ENCODE measurements at regions not wholly inside any gene's neighbourhood (a gene's known extent, or its start where the extent isn't known, plus 50 kb on each side); places are given as distances from the start of the nearest gene placed in this dataset.
"Not testable (repeated sequence)": the region's sequence is repeated elsewhere in the genome, so short reads cannot be mapped to it uniquely, and the experiment has no call there.

DNA sequence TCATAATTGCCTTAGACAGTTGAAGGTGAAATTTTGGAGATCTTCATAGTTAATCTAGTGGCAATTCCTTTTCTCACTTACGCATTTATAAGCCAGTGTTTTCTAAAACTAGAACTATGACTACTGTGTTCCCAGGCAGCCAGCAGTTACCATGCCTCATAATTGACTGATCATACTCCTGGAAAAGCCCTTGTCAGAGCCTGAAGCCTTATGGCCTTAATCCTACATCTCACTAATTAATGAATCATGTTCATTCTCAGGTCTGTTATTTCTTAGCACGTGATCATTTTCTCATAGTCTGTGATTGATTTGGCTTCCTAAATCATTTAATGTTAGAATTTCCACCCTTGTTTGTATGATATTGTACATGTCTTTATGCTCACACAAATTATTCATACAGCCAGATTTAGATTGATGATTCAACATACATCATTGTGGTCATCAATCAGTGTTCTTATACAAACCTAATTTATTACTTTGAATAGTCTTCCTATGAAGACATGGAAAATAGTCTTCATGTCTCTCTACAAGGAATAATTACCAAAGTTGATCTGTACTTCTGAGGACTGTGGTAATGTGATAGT, 132.6 kb upstream of the ASCC3 start:
- DNase-seq, result no peak

DNA sequence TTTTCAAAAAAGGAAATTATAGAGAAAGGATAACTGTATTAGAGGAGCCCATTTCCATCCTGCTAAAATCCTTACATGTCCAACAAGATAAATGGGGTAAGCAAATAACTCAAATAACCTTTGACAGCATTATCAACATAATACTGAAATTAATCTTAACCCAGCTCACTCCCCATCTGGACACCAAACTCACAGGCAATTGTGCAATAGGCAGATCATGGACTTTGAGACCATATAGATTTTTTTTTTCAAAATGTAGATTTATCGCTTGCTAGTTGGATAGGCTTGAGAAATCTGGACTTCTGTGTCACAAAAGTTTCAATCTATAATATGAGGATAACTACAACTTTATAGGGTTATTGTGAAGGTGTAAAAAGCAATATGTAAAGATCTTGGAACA, 134.4 kb upstream of the ASCC3 start:
- DNase-seq, result no peak

DNA sequence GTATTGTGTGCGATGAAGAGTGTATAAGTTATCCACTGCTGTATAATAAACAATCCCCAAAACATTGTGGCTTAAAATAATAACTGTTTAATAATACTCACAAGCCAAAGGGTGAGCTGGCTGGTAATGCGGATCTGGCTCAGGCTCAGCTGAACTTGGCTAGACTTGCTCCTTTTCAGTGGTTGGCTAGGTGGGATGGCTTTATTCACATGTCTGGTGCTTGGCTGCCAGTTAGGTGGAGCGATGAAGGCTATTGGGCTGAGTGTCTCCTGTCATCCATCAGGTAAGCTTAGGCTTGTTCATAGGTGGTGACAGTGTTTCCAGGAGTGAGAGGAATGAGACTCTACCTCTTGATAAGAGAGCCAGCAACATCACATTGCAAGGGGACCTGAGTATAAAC, 135.0 kb upstream of the ASCC3 start:
- no peak for DNase-seq

DNA sequence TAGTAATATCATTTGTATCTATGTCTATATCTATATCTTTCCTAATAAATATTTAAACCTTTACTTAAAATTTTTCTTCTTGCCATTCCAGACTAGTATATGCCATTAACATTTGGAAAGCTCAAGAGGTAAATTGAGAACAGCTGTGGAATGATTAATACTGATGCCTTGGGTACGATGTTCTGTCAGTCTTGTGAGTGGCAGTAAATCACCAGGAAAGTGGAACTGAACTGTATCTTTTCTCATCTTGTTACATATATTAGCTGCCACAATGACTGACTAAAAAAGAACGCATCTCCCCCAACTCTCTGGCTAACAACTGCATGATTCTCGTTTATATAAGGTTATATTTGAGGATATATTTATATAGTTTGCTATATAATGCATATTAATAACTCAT, 137.0 kb upstream of the ASCC3 start:
- no peak for DNase-seq

DNA sequence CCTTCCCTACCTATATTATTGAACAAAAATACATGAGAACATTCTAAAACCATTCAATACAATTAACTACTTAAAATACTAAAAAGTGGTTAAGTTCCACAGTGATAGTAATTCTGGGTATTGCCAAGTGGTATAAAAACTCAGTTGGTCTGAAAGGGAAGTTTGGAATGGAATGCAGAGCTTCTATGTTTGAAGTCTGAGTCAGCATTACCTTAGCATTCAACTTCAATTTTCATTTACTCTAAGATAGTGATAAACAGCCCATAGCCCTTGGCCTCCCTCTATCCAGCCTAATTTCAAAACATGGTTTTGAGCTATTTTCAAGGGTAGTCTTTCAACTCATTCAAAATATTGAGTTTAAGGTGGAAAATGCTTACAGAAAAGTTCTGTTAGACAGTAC, 140.4 kb upstream of the ASCC3 start:
- DNase-seq, result no peak

DNA sequence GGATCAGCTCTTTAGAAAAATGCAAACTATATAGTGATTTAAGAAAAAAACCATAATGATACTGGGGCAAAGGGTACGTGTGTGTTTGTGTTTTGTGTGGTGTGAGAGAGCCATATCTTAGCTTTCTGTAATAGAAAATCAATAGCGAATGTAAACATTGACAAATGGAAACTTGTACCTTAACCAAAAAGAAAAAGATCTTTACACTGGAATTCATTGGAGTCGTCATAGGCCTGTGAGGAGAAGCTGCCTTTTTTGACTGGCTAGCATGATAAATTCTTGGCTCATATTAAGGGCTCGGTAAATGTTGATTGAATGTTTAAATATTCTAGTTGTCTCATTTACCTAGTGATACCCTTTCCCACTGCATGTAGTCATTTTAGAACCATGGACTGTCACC, 161.8 kb upstream of the ASCC3 start:
- DNase-seq, result no peak

DNA sequence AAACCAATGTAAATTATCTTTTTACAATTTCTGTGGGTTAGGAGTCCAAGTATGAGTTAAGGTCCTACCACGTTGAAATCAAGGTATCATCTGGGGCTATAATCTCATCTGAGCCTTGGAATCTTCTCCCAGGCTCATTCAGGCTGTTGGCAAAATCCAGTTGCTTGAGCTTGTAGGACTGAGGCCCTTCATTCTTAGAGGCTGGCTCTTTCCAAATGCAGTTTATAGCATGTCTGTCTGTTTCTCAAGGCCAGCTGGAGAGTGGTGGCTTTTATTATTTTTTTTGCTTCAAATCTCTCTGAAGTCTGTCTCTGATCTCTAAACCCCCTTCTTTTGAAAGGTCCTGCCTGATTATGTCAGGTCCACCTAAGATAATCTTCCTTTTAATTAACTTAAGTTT, 177.2 kb upstream of the ASCC3 start:
- DNase-seq, result no peak

DNA sequence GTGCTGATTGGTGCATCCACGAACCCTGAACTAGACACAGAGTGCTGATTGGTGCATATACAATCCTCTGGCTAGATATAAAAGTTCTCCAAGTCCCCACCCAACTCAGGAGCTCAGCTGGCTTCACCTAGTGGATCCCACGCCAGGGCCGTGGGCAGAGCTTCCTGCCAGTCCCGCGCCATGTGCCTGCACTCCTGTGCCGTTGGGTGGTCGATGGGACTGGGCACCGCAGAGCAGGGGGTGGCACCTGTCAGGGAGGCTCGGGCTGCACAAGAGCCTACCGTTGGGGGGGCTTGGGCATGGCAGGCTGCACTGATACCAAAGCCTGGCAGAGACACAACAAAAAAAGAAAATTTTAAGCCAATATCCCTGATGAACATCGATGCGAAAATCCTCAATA, 185.4 kb upstream of the ASCC3 start:
- DNase-seq, result no peak

DNA sequence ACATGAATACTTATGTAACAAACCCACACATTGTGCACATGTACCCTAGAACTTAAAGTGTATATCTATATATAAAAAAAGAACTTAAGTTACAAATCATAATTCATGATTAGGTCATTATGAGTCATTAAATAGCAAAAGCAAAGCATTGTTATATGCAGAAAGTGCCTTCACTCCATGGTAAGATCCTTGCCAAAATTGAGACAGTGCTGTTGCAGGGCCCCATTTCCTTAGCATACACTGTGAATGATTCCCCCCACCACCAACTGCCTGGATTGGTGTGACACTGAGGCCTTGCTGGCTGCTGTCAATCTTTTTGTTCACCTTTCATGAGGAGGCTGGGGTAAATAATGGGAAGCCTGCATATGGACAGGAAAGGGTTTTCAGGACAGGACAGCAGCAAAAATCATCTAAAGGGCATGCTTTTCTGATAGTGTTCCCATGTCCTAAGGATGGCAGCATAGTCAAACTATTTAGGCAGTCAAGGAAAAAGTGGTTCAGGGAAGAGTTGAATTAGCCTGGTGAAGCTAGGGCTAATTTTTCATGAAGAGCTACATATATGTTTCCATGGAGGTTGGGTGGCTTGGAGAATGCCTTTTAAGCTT, 188.2 kb upstream of the ASCC3 start:
- no peak for DNase-seq

DNA sequence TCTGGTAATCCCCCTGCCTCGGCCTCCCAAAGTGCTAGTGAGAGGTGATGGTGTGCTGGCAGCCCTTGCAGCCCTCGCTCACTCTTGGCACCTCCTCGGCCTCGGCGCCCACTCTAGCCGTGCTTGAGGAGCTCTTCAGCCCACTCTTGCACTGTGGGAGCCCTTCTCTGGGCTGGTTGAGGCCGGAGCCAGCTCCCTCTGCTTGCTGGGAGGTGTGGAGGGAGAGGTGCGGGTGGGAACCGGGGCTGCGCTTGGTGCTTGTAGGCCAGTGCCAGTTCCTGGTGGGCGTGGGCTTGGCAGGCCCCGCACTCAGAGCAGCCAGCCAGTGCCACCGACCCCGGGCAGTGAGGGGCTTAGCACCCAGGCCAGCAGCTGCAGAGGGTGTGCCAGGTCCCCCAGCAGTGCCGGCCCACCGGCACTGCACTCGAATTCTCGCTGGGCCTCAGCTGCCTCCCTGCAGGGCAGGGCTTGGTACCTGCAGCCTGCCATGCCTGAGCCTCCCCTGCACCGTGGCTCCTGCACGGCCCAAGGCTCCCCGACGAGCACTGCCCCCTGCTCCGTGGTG, 189.0 kb upstream of the ASCC3 start:
- no peak for DNase-seq

DNA sequence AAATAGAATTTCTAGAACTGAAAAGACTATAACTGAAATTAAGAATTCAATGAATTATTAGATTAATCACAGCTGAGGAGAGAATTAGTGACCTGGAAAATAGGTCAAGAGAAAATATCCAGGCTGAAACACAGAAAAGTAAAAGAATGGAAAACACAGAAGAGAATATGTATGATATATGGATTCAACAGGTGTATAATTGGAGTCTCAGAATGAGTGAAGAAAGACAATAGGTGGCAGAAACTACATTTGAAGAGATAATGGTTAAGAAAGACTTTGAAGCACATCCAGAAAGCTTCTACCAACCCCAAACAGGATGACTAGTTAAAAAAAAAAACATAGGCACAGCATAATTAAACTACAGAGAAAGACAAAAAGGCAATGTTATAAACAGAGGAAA, 196.2 kb upstream of the ASCC3 start:
- no peak for DNase-seq

DNA sequence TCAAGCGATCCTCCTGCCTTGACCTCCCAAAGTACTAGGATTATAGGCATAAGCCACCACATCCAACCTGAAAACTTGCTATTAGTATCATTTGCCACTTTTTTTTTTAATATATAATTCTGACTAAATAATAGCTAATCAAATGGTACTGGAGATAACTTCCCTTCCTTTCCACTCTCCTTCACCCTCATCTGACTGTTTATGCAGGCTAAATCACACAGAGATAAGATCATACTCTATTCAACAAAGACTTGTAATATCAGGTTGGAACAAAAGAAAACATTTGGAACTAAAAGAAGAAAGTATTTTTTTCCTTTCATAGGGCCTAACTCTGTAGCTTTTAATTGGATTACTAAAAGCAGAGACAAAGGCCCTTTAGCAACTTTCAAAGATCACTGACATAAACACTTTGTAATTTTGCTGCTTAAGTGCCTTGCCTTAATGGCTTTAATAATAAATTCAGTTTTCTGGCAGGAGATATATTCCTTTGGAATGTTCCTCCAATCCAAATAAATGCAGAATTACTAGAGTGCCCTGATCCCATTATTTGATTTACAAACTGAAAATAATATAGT, 198.7 kb upstream of the ASCC3 start:
- DNase-seq, result no peak

DNA sequence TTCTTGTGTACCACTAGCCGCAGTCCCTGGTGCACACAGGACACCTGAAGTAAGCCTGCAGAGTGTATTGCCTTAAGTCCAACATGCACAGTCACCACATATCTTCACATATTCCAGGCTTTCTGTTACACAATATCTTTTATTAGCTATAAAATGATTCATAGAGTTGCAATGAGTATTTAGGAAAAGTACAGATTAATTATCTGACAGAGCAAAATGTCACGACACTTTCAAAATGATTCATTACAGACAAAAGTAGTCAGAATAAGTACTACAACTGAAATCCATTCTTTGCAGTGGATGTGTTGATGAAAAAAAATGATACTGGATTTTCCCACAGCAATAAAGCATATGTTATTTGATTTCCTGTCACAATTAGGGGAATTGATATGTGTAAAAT, 199.5 kb upstream of the ASCC3 start:
- no peak for DNase-seq

DNA sequence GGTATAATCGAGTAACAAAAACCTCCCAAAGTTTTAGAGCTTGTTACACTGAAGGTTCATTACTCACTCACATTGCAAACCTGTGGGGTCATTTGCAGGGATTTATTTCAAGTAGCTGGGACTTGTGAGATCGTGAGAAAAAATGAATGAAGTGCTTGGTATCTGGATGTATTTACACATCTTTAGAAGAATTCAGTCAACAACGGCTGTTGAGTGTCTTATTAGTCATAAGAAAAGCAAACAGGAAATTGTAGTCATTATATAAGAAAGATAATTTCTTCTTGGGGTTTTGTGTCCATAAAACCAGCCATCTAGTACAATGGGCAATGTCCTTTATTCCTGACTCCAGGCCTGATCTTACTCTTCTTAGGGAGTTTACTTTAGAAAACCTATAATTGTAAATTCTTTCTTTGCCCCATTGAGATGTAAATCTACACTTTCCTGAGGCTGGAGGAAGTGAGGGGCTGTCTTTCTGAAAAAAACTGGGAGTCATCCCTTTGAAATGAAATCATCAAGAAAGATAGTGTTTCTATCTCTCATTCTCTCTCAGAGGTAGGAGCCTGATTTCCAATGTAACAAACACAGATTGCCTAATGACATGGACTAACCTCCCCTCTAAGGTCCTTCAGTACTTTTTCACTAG, 202.5 kb upstream of the ASCC3 start:
- DNase-seq, result no peak

DNA sequence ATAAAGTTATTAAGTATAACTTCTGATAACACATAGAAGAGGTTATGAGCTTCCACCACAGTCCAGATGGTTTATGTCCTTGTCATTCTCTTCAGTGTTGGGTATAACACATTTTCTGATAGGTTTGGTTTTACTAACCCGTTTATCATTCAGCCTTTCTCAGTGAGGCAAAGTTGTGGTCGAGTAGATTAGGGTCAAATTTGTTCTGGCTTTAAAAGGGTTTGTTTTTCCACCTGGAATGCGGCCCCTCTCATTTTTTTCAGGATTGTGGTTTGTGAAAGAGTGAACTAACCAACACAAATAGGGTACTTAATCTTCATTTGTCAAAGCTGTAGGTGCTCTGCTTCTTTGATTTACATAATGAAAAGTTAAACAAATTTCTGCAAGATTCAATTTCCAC, 204.2 kb upstream of the ASCC3 start:
- no peak for DNase-seq

DNA sequence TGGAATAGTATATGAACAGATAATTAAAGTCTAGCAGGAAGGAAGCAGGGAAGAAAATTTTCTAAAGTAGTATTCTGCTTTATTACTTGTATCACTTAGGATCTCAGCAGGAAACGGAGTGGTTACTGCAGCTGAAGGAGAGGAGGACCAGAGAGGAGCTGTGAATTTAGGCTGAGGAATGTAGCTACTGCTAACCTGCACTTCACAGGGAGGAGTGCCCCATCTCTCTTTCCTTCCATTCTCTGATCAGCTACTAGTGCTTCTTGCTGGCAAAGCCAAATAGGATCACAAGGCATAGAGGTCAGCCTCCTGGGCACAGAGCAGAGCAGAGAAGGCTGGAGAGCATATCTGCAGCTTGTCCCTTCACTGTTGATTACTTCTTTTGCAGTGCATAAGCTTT, 205.3 kb upstream of the ASCC3 start:
- DNase-seq, result no peak

DNA sequence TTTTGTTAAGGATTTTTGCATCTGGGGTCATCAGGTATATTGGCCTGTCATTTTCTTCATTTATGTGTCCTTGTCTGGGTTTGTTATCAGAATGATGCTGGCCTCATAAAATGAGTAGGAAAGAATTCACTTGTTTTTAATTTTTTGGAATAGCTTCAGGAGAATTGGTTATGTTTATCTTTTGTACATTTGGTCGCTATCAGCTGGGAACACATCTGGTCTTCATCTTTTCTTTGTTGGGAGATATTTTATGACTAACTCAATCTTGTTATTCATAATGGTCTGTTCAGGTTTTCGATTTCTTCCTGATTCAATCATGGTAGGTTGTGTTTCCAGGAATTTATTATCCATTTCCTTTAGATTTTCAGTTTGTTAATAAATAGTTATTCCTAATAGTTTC, 207.5 kb upstream of the ASCC3 start:
- no peak for DNase-seq

DNA sequence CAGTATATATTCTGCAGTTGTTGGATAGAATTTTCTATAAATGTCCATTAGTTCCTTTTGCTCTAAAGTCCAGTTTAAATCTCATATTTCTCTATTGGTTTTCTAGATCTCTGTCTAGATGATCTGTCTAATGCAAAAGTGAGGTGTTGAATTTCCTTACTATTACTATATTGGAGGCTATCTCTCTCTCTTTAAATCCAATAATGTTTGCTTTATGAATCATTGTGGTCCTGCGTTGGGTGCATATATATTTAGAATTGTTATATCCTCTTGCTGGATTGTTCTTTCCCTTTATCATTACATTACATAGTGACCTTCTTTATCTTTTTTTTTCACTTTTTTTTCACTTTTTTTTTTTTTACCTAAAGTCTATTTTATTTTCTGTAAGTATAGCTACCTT, 208.5 kb upstream of the ASCC3 start:
- no peak for DNase-seq

DNA sequence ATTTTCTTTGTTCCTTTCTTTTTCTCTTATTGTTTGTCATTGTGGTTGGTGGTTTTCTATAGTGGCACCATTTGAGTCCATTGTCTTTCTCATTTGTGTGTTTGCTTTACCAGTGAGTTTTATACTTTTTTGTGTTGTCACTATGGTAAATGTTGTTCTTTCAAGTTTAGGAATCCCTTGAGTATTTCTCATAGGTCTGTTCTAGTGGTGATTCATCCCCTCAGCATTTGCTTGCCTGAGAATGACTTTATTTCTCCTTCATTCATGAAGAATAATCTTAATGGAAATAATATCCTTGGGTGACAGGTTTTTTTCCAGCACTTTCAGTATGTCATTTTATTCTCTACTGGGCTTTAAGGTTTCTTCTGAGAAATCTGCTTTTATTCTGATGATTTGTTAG, 209.2 kb upstream of the ASCC3 start:
- no peak for DNase-seq

DNA sequence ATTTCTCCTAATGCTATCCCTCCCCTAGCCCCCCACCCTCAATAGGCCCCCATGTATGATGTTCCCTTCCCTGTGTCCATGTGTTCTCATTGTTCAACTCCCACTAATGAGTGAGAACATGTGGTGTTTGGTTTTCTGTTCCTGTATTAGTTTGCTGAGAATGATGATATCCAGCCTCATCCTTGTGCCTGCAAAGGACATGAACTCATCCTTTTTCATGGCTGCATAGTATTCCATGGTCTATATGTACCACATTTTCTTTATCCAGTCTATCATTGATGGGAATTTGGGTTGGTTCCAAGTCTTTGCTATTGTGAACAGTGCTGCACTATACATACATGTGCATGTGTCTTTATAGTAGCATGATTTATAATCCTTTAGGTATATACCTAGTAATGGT, 217.5 kb upstream of the ASCC3 start:
- not testable (repeated sequence) for DNase-seq

DNA sequence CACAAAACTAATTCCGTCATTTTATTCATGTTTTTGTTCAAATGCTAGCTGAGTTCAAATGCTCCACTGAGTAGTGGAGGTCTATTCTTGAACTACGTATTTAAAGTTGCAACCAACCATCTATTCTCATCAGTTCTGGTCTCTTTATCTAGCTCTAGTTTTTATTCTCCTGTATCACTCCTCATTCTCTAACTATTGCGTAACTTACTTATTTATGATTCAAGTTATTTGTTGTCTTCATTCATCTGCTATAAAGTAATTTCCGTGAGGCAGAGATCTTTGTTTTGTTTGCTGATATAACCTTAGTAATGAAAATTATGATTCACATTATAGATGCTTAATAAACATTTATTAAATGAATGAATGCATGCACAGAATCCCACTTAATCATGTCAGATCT, 221.6 kb upstream of the ASCC3 start:
- no peak for DNase-seq

DNA sequence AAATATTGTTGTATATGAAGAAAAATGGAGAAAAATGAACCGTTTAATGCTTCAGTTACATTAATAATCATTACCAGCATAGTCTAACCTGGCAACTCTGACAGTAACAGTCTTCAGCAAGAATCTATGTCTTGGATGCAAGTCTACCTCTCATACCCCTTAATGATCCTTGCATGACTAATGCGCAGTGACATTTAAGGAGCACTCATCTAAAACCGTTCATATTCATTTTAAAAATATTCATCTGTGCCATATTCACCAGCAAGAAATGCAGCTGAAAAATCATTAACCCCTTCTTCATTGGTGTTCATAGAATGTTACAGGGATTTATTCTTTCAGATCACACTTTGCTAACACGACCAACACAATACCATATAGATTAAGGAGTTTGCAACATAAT, 227.2 kb upstream of the ASCC3 start:
- no peak for DNase-seq

DNA sequence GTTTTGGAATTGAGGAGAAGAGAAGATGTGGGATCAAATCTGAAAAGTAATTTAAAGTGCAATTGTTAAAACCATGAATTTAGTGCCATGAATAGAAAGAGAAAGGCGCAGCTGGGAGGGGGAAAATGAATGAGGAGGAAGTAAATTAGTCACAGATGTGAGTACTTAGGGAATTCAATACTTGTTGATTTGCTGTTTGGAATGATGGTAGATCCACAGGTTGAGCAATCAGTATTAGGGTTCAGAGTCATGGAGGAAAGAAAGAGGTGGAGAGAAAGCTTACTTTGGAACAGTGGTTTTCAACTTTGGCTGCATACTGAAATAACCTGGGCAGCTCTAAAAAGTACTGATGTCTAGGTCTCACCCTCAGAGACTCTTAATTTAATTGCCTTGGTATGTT, 229.7 kb upstream of the ASCC3 start:
- DNase-seq, result no peak
